ENCODE measurements at regions not wholly inside any gene's neighbourhood (a gene's known extent, or its start where the extent isn't known, plus 50 kb on each side); places are given as distances from the start of the nearest gene placed in this dataset.

DNA sequence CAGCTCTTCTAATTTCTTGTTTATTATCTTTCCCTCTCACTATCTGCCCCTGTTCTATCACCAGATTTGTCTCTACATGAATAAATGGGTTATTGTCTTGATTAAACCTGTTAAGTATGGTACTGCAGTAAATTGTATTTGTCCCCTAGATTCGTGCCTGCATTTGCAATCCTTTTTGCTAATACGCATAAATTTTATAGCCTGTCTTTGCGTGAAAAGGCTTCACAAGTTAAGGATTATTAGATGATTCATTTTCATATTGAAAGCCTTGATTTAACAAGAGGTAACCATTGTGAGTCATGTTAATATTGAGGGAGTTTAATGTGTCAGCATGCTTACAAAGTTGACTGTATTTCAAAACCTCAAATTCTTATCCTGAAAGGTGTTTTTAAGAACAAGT is 204.6 kb downstream of the PCSK1 start:
- no peak overlapping the region for H3K27ac ChIP-seq (ENCODE audit: insufficient read depth, low read depth, low read length)
- H3K27me3 ChIP-seq (ENCODE audit: control insufficient read depth in 2 of 2, insufficient read depth in 2 of 2, low read length in 2 of 2), result no peaks in the 10 kb centered on the region
- intact Hi-C loops (cut with micrococcal nuclease), result no loop called here
- H3K79me2 ChIP-seq (ENCODE audit: control insufficient read depth, insufficient read depth, low read length), result no peaks in the 10 kb centered on the region
- TF ChIP-seq CTCF (IDR thresholded peaks at IDR 0.05; ENCODE audit: extremely low read depth in 1 of 2, insufficient read depth in 1 of 2, low read depth in 1 of 2, low read length in 2 of 2) (no peak), GATA2 (IDR thresholded peaks at IDR 0.05; ENCODE audit: insufficient read depth, insufficient read length, low read depth, low read length) (no peak), JUN (IDR thresholded peaks at IDR 0.05; ENCODE audit: borderline replicate concordance, insufficient read depth, insufficient read length, low read depth) (no peak), EZH2 (IDR thresholded peaks at IDR 0.05; ENCODE audit: borderline replicate concordance, low read depth, low read length, severe bottlenecking) (no peak), POLR2A (IDR thresholded peaks at IDR 0.05; ENCODE audit: low read depth, low read length) (no peak), MYC (IDR thresholded peaks at IDR 0.05; ENCODE audit: low read depth, low read length) (no peak), FOS (IDR thresholded peaks at IDR 0.05; ENCODE audit: borderline replicate concordance, insufficient read depth, low read length) (no peak), POLR2AphosphoS5 (IDR thresholded peaks at IDR 0.05; ENCODE audit: insufficient read depth, low read depth, low read length) (no peak), MAX (IDR thresholded peaks at IDR 0.05; ENCODE audit: insufficient read depth, insufficient read length) (no peak)
- H3K9me3 ChIP-seq (replicated peaks; ENCODE audit: control insufficient read depth, insufficient read depth, low read length), result no peaks in the 10 kb centered on the region
- H3K4me3 ChIP-seq (replicated peaks in 1 of 3; ENCODE audit: insufficient read depth in 1 of 3, low read depth in 1 of 3, low read length in 3 of 3), result no peak overlapping the region
- BruUV-seq (replicated peaks), result no TSS peak
- no peak overlapping the region for H3K4me2 ChIP-seq (ENCODE audit: insufficient read depth, low read length)
- CTCF ChIA-PET, result interaction anchor here (1.1 kb wide), 1 partner anchor 12 kb away, joined by 3 read pairs; no protein-coding TSS in a partner anchor
- FAIRE-seq (no peak), DNase-seq (ENCODE audit: low read depth, low spot score) (no peak)
- POLR2A ChIA-PET, result no interaction called here
- H3K4me1 ChIP-seq (ENCODE audit: control insufficient read depth, extremely low read depth, insufficient read depth, low read length), result peaks cover 2% of the 10 kb centered on the region
- H3K9ac ChIP-seq (replicated peaks; ENCODE audit: extremely low read depth, insufficient read depth, low read length), result no peak overlapping the region
- H3K36me3 ChIP-seq (ENCODE audit: control insufficient read depth in 2 of 2, extremely low read depth in 1 of 2, insufficient read depth in 2 of 2, low read length in 2 of 2), result no peaks in the 10 kb centered on the region
- dilution Hi-C loops (cut with MboI; ENCODE audit: extremely low pct_ligation_motif_present, low sequenced_read_pairs), result no loop called here
- no peaks in the 10 kb centered on the region for H3K9me1 ChIP-seq (replicated peaks; ENCODE audit: control insufficient read depth, extremely low read depth, insufficient read depth, low read length)
- H2AFZ ChIP-seq (ENCODE audit: low read depth, low read length), result no peak overlapping the region
- H4K20me1 ChIP-seq (replicated peaks; ENCODE audit: control insufficient read depth, extremely low read depth, insufficient read depth, low read length), result no peaks in the 10 kb centered on the region
